Parathyroid adenoma (tissue), 2 donors: ENCODE measurements at regions not wholly inside any gene's neighbourhood (a gene's known extent, or its start where the extent isn't known, plus 50 kb on each side); places are given as distances from the start of the nearest gene placed in this dataset.

Source experiments
- H2AFZ ChIP-seq: fragments of 300-600 bp; sonication (generic); one replicate; pipeline ENCODE4 v1.7.0; 2017; ENCODE audit warnings: antibody characterized with exemption, mild to moderate bottlenecking
- H3K27ac ChIP-seq: fragments of 300-600 bp; sonication (generic); one replicate; pipeline ENCODE4 v1.7.0; 2017
- H3K27me3 ChIP-seq: fragments of 300-600 bp; sonication (generic); one replicate; pipeline ENCODE4 v1.7.0; 2017; ENCODE audit warnings: low read length; ENCODE audit not compliant: control insufficient read depth, insufficient read depth
- H3K36me3 ChIP-seq: fragments of 300-600 bp; sonication (generic); one replicate; pipeline ENCODE4 v1.7.0; 2017; ENCODE audit warnings: low read length; ENCODE audit not compliant: control insufficient read depth, insufficient read depth
- H3K4me1 ChIP-seq: fragments of 300-600 bp; sonication (generic); one replicate; pipeline ENCODE4 v1.7.0; 2017; ENCODE audit warnings: control low read depth
- H3K4me2 ChIP-seq: fragments of 300-600 bp; sonication (generic); one replicate; pipeline ENCODE4 v1.7.0; 2017; ENCODE audit warnings: low read length
- H3K4me3 ChIP-seq: fragments of 300-600 bp; sonication (generic); one replicate; pipeline ENCODE4 v1.7.0; 2017; ENCODE audit warnings: low read depth, low read length
- H3K79me2 ChIP-seq: fragments of 300-600 bp; sonication (generic); one replicate; pipeline ENCODE4 v1.7.0; 2017; ENCODE audit warnings: control low read depth
- H3K9ac ChIP-seq: fragments of 300-600 bp; sonication (generic); one replicate; pipeline ENCODE4 v1.7.0; 2017; ENCODE audit warnings: mild to moderate bottlenecking
- H3K9me3 ChIP-seq: fragments of 300-600 bp; sonication (generic); one replicate; pipeline ENCODE4 v1.7.0; 2017; ENCODE audit warnings: low read length; ENCODE audit not compliant: control insufficient read depth
- CTCF ChIP-seq: fragments of 300-600 bp; sonication (generic); IDR thresholded peaks from one replicate; pipeline ENCODE4 v1.7.0; 2017; ENCODE audit warnings: antibody characterized with exemption, mild to moderate bottlenecking
- donor health status: primary hyperparathyroidism.

- Histone ChIP-seq H2AFZ (no peak overlapping the region), H3K4me3 (no peak overlapping the region), H3K36me3 (no peaks in the 10 kb centered on the region), H3K4me2 (no peak overlapping the region), H3K79me2 (no peaks in the 10 kb centered on the region), H3K27ac (no peak overlapping the region), H3K4me1 (no peaks in the 10 kb centered on the region), H3K9ac (no peak overlapping the region), H3K27me3 (no peaks in the 10 kb centered on the region), H3K9me3 (no peaks in the 10 kb centered on the region)
- TF ChIP-seq CTCF, result no peak
These were observed 497.8 kb downstream of the UQCRFS1 start for GRCh38 chr19:28715157-28715556.

DNA sequence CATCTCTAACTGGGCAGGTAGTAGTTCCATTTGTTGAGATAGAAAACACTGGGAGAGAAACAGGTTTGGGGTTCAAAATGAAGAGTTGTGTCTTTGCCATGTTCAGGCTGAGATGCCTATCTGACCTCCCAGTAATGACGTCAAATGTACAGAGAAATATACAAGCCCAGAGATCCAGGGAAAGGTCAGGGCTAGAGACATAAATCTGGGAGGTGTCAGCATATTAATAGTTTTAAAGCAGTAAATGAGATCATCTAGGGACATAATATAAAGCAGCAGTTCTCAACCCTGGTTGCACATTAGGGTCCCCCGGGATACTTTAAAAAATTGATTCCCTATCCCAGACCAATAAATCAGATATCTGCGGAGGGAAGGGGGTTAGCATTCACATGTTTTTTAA lies 501.5 kb downstream of the UQCRFS1 start:
- no peaks in the 10 kb centered on the region for H3K27me3 ChIP-seq

DNA sequence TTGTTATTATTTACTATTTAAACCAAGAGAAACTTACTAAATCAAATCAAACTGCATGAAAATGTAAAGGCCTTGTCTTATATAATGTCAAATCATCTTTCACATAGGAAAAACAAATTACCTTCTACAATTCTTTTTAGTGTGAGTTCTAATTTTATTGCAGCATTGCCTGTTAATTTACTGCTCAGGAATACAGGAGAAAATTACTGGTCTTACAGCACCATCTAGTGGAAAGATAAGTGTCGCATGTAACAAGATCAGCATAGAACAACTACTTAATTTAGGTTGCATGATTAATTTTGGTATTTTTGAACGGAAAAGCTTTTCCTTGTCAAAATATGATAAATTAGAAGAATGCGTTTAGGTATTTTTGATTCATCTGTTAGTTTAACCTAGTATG lies 502.7 kb downstream of the UQCRFS1 start:
- Histone ChIP-seq H3K9ac (no peak overlapping the region), H2AFZ (no peak overlapping the region), H3K9me3 (no peaks in the 10 kb centered on the region), H3K27me3 (no peaks in the 10 kb centered on the region), H3K79me2 (no peaks in the 10 kb centered on the region), H3K36me3 (no peaks in the 10 kb centered on the region), H3K27ac (no peak overlapping the region), H3K4me2 (no peak overlapping the region), H3K4me3 (no peak overlapping the region), H3K4me1 (no peaks in the 10 kb centered on the region)
- TF ChIP-seq CTCF, result peak; percentile 60

More for the DNA sequence above, 501.5 kb downstream of the UQCRFS1 start:
- H3K9me3 ChIP-seq, result no peaks in the 10 kb centered on the region
- H3K4me3 ChIP-seq, result no peak overlapping the region
- H3K79me2 ChIP-seq, result no peaks in the 10 kb centered on the region
- H3K36me3 ChIP-seq, result no peaks in the 10 kb centered on the region
- H3K4me2 ChIP-seq, result no peak overlapping the region
- H3K9ac ChIP-seq, result no peak overlapping the region
- no peaks in the 10 kb centered on the region for H3K4me1 ChIP-seq
- H2AFZ ChIP-seq, result no peak overlapping the region
- no peak for TF ChIP-seq CTCF
- H3K27ac ChIP-seq, result no peak overlapping the region

DNA sequence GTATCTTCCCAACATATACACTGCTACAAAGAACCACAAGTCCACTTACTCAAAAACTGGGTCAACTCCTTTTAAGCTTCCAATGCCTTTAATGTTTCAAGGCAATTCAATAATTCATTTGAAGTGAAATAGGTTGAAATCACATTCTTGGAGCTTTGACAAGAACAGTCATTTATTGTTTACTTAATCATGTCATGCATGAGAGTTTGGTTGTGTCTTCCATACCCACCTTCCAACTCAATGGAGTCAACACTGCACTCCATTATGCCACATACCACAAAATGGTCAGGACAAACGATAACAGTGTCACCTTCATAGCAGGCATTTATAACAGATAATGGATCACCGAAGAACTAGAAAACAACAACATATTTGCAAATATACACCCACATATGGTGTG lies 506.3 kb downstream of the UQCRFS1 start:
- Histone ChIP-seq H2AFZ (no peak overlapping the region), H3K4me3 (no peak overlapping the region), H3K9me3 (no peaks in the 10 kb centered on the region), H3K79me2 (no peaks in the 10 kb centered on the region), H3K4me1 (no peaks in the 10 kb centered on the region), H3K4me2 (no peak overlapping the region), H3K27me3 (no peaks in the 10 kb centered on the region), H3K27ac (no peak overlapping the region), H3K9ac (no peak overlapping the region), H3K36me3 (no peaks in the 10 kb centered on the region)
- TF ChIP-seq CTCF, result no peak

- Histone ChIP-seq H3K9me3 (no peaks in the 10 kb centered on the region), H3K4me2 (no peak overlapping the region), H3K4me1 (no peaks in the 10 kb centered on the region), H3K79me2 (no peaks in the 10 kb centered on the region), H3K9ac (no peak overlapping the region), H3K27me3 (no peaks in the 10 kb centered on the region), H3K4me3 (no peak overlapping the region), H3K36me3 (no peaks in the 10 kb centered on the region), H2AFZ (no peak overlapping the region), H3K27ac (no peak overlapping the region)
- TF ChIP-seq CTCF, result no peak
These were observed 507.9 kb downstream of the UQCRFS1 start for GRCh38 chr19:28705008-28705407.
